ENCODE measurements at regions not wholly inside any gene's neighbourhood (a gene's known extent, or its start where the extent isn't known, plus 50 kb on each side); places are given as distances from the start of the nearest gene placed in this dataset.

GRCh38 chr16:5851393-5851982, 753.9 kb upstream of the EEF2KMT start:
- no peaks in the 10 kb centered on the region for H3K36me3 Mint-ChIP-seq (ENCODE audit: low read depth)
- no peak overlapping the region for H3K27ac Mint-ChIP-seq (ENCODE audit: unreplicated experiment)
- peaks cover 22% of the 10 kb centered on the region for H3K9me3 Mint-ChIP-seq (ENCODE audit: low read depth)
- TF ChIP-seq CTCF (IDR thresholded peaks at IDR 0.05) = no peak
- no peaks in the 10 kb centered on the region for H3K27me3 Mint-ChIP-seq (ENCODE audit: low read depth)
- no peak overlapping the region for H3K4me3 Mint-ChIP-seq (ENCODE audit: unreplicated experiment)
- DNase-seq (ENCODE audit: low spot score) = no peak
- H3K4me1 Mint-ChIP-seq (ENCODE audit: low read depth) = no peaks in the 10 kb centered on the region

DNA sequence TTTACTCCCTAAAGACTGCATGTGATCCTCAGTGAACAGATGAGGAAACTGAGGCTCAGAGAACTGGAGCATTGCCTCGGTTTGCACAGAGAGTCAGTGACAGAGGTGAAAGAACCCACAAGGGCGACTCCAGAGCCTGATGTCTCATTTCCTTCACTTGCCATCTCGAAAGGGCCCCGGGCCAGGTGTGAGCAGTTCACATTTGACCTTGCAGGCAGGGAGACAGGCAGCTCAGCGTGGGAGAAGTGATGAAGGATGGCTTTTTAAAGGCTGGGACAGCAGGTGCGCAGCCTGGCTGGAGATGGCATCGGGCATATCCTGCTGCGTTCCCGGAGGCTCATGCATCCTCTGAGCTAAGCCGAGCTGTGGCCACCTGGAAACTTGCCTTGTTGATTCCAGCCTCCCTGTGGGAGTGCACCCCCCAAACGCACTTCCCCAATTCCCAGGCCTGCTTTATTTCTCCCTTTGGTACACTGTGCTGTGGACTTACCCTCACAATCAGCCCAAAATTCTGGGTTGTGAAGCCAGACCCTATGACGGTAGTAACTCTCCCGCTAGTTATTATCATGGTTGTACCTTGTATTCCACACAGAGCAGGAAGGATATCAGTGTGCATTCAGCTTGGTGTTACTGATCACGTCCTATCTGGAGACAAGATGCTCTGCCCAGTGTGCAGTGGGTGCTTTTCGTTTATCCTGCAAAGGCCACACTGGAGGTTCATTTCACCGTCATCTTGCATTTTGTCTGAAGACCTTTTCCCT, 753.2 kb upstream of the EEF2KMT start:
- no peaks in the 10 kb centered on the region for H3K4me1 Mint-ChIP-seq (ENCODE audit: low read depth)
- peaks cover 22% of the 10 kb centered on the region for H3K9me3 Mint-ChIP-seq (ENCODE audit: low read depth)
- no peaks in the 10 kb centered on the region for H3K27me3 Mint-ChIP-seq (ENCODE audit: low read depth)
- no peak overlapping the region for H3K27ac Mint-ChIP-seq (ENCODE audit: unreplicated experiment)
- H3K36me3 Mint-ChIP-seq (ENCODE audit: low read depth) = no peaks in the 10 kb centered on the region
- no peak for TF ChIP-seq CTCF (IDR thresholded peaks at IDR 0.05)
- H3K4me3 Mint-ChIP-seq (ENCODE audit: unreplicated experiment) = no peak overlapping the region
- no peak for DNase-seq (ENCODE audit: low spot score)

DNA sequence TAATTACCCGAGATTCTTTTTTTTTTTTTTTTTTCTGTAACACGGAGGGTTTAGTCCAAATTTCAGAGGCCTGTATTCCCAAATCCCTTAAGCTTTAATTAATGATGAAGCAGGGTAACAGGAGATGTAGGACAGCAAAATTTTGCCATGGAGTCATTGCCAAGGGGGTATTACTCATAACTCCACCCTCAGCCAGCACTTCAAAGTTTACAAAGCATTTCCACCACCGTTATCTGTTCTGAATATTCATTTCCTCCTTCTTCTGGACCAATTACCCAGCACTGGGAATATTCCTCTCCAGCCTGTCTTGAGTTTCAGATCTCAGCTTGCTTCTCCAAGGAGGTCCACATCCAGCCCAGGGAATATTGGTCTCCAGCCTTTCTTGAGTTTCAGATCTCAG, 747.5 kb upstream of the EEF2KMT start:
- Mint-ChIP-seq H3K4me1 (ENCODE audit: low read depth) (no peaks in the 10 kb centered on the region), H3K9me3 (ENCODE audit: low read depth) (peaks cover 35% of the 10 kb centered on the region)
- no peak for DNase-seq (ENCODE audit: low spot score)

GRCh38 chr16:5841974-5842373, 744.4 kb upstream of the EEF2KMT start:
- no peaks in the 10 kb centered on the region for H3K27me3 Mint-ChIP-seq (ENCODE audit: low read depth)
- no peaks in the 10 kb centered on the region for H3K36me3 Mint-ChIP-seq (ENCODE audit: low read depth)
- no peak overlapping the region for H3K4me3 Mint-ChIP-seq (ENCODE audit: unreplicated experiment)
- peaks cover 42% of the 10 kb centered on the region for H3K9me3 Mint-ChIP-seq (ENCODE audit: low read depth)
- no peak overlapping the region for H3K27ac Mint-ChIP-seq (ENCODE audit: unreplicated experiment)
- DNase-seq (ENCODE audit: low spot score) = no peak
- no peak for TF ChIP-seq CTCF (IDR thresholded peaks at IDR 0.05)
- H3K4me1 Mint-ChIP-seq (ENCODE audit: low read depth) = no peaks in the 10 kb centered on the region

More for the DNA sequence above, 747.5 kb upstream of the EEF2KMT start:
- Mint-ChIP-seq H3K27me3 (ENCODE audit: low read depth) (no peaks in the 10 kb centered on the region), H3K36me3 (ENCODE audit: low read depth) (no peaks in the 10 kb centered on the region), H3K27ac (ENCODE audit: unreplicated experiment) (no peak overlapping the region), H3K4me3 (ENCODE audit: unreplicated experiment) (no peak overlapping the region)
- no peak for TF ChIP-seq CTCF (IDR thresholded peaks at IDR 0.05)

GRCh38 chr16:5838725-5839124, 741.1 kb upstream of the EEF2KMT start:
- H3K36me3 Mint-ChIP-seq (ENCODE audit: low read depth) = no peaks in the 10 kb centered on the region
- no peak for DNase-seq (ENCODE audit: low spot score)
- no peak for TF ChIP-seq CTCF (IDR thresholded peaks at IDR 0.05)
- H3K27ac Mint-ChIP-seq (ENCODE audit: unreplicated experiment) = no peak overlapping the region
- H3K4me3 Mint-ChIP-seq (ENCODE audit: unreplicated experiment) = no peak overlapping the region
- no peaks in the 10 kb centered on the region for H3K4me1 Mint-ChIP-seq (ENCODE audit: low read depth)
- no peaks in the 10 kb centered on the region for H3K27me3 Mint-ChIP-seq (ENCODE audit: low read depth)
- H3K9me3 Mint-ChIP-seq (ENCODE audit: low read depth) = peaks cover 54% of the 10 kb centered on the region

Measured in chondrocyte (in vitro differentiated cells).